Mesenchymal stem cell (in vitro differentiated cells and primary cell): ENCODE measurements at regions not wholly inside any gene's neighbourhood (a gene's known extent, or its start where the extent isn't known, plus 50 kb on each side); places are given as distances from the start of the nearest gene placed in this dataset.
A peak's percentile ranks its signal among the peaks of the same experiment; 100 is the strongest.

Experiments used
- DNase-seq: peaks from one replicate; pipeline ENCODE4 v3.0.0-alpha.2; 2013
- H2AFZ ChIP-seq: one replicate; pipeline ENCODE4 v1.6.1; 2013; ENCODE audit warnings: low read depth, mild to moderate bottlenecking, control low read depth, inconsistent platforms, low read length, moderate library complexity
- H2AK5ac ChIP-seq: 2 replicates; pipeline ENCODE4 v1.6.1; 2013; ENCODE audit warnings: low read length, moderate library complexity, mild to moderate bottlenecking, inconsistent platforms; ENCODE audit not compliant: severe bottlenecking
- H2BK120ac ChIP-seq: one replicate; pipeline ENCODE4 v1.6.1; 2013; ENCODE audit warnings: low read depth, mild to moderate bottlenecking, inconsistent platforms, low read length, moderate library complexity
- H2BK12ac ChIP-seq, 2 experiments: one replicate each; pipeline ENCODE4 v1.6.1; 2013; ENCODE audit warnings: inconsistent platforms in 2 of 2, low read length in 2 of 2, mild to moderate bottlenecking in 2 of 2, moderate library complexity in 2 of 2, control low read depth in 1 of 2
- H2BK15ac ChIP-seq: one replicate; pipeline ENCODE4 v1.6.1; 2013; ENCODE audit warnings: mild to moderate bottlenecking, low read depth, inconsistent platforms; ENCODE audit not compliant: poor library complexity, severe bottlenecking
- H2BK5ac ChIP-seq: 2 replicates; pipeline ENCODE4 v1.6.1; 2013; ENCODE audit warnings: low read depth, mild to moderate bottlenecking, low read length, control low read depth, inconsistent platforms; ENCODE audit not compliant: poor library complexity, severe bottlenecking
- H3K14ac ChIP-seq, 2 experiments: one replicate each; pipeline ENCODE4 v1.6.1; 2013; ENCODE audit warnings: inconsistent platforms in 2 of 2, low read length in 2 of 2, control low read depth in 1 of 2, mild to moderate bottlenecking in 1 of 2, moderate library complexity in 1 of 2
- H3K18ac ChIP-seq, 2 experiments: one replicate each; pipeline ENCODE4 v1.6.1; 2013; ENCODE audit warnings: inconsistent platforms in 2 of 2, low read length in 2 of 2, control low read depth in 1 of 2, low read depth in 1 of 2, mild to moderate bottlenecking in 1 of 2
- H3K23ac ChIP-seq, 2 experiments: one replicate each; pipeline ENCODE4 v1.6.1; 2013; ENCODE audit warnings: inconsistent platforms in 2 of 2, low read length in 2 of 2, mild to moderate bottlenecking in 2 of 2, moderate library complexity in 2 of 2, control low read depth in 1 of 2
- H3K27ac ChIP-seq: 2 replicates; pipeline ENCODE4 v1.5.1; 2013; ENCODE audit warnings: mild to moderate bottlenecking, moderate library complexity, low read length, control low read depth, inconsistent platforms; ENCODE audit not compliant: poor library complexity, severe bottlenecking
- H3K27me3 ChIP-seq, 2 experiments: 2 replicates each; pipeline versions ENCODE4 v1.6.1 to v1.7.0; 2013; ENCODE audit warnings: low read length in 2 of 2, mild to moderate bottlenecking in 2 of 2, moderate library complexity in 2 of 2, control low read depth in 1 of 2, inconsistent platforms in 1 of 2; ENCODE audit not compliant: control insufficient read depth in 1 of 2, insufficient read depth in 1 of 2
- H3K36me3 ChIP-seq, 2 experiments: 2 replicates each; pipeline versions ENCODE4 v1.6.1 to v1.7.0; 2013; ENCODE audit warnings: low read length in 2 of 2, control low read depth in 1 of 2, inconsistent platforms in 1 of 2, low read depth in 1 of 2, mild to moderate bottlenecking in 1 of 2; ENCODE audit not compliant: insufficient read depth in 2 of 2, control insufficient read depth in 1 of 2
- H3K4ac ChIP-seq, 2 experiments: one replicate each; pipeline ENCODE4 v1.6.1; 2013; ENCODE audit warnings: inconsistent platforms in 2 of 2, low read length in 2 of 2, mild to moderate bottlenecking in 2 of 2, moderate library complexity in 2 of 2, control low read depth in 1 of 2, low read depth in 1 of 2
- H3K4me1 ChIP-seq: 2 replicates; pipeline ENCODE4 v1.6.1; 2013; ENCODE audit warnings: low read depth, low read length, control low read depth; ENCODE audit not compliant: control insufficient read depth, insufficient read depth
- H3K4me2 ChIP-seq: 2 replicates; pipeline ENCODE4 v1.6.1; 2013; ENCODE audit warnings: low read length, mild to moderate bottlenecking, inconsistent platforms; ENCODE audit not compliant: poor library complexity, severe bottlenecking
- H3K4me3 ChIP-seq, 2 experiments: 2 replicates each; pipeline versions ENCODE4 v1.5.1 to v1.7.0; 2013; ENCODE audit warnings: low read length in 2 of 2, mild to moderate bottlenecking in 2 of 2, control low read depth in 1 of 2, low read depth in 1 of 2; ENCODE audit not compliant: insufficient read depth in 1 of 2
- H3K79me1 ChIP-seq: replicated peaks from 2 replicates; pipeline ENCODE4 v1.6.1; 2013; ENCODE audit warnings: mild to moderate bottlenecking, control low read depth, low read length, inconsistent platforms; ENCODE audit not compliant: poor library complexity, severe bottlenecking
- H3K9ac ChIP-seq: 2 replicates; pipeline ENCODE4 v1.7.0; 2013; ENCODE audit warnings: mild to moderate bottlenecking, low read length, moderate library complexity
- H3K9me3 ChIP-seq: 2 replicates; pipeline ENCODE4 v1.7.0; 2013; ENCODE audit warnings: mild to moderate bottlenecking, low read length; ENCODE audit not compliant: control insufficient read depth
- H4K8ac ChIP-seq: one replicate; pipeline ENCODE4 v1.6.1; 2013; ENCODE audit warnings: inconsistent platforms, mild to moderate bottlenecking, low read length, moderate library complexity
- H4K91ac ChIP-seq: one replicate; pipeline ENCODE4 v1.6.1; 2013; ENCODE audit warnings: mild to moderate bottlenecking, low read length, inconsistent platforms
- WGBS: methylation state at CpG from one replicate; pipeline ENCODE4 v1.1.7; 2013; ENCODE audit warnings: mixed read lengths; 5-methylcytosine and 5-hydroxymethylcytosine counted together

GRCh38 chr4:27568952-27569319, 708.3 kb downstream of the STIM2 start:
- no peak for DNase-seq
- Histone ChIP-seq H3K9ac (no peak overlapping the region), H3K23ac (no peak overlapping the region), H2BK15ac (no peak overlapping the region), H3K4me3 (no peak overlapping the region), H2BK12ac (no peak overlapping the region), H3K4me2 (no peak overlapping the region), H3K9me3 (no peaks in the 10 kb centered on the region), H3K18ac (no peak overlapping the region), H3K27me3 (no peaks in the 10 kb centered on the region), H2BK5ac (no peak overlapping the region), H3K27ac (no peak overlapping the region), H3K36me3 (no peaks in the 10 kb centered on the region), H2AK5ac (no peak overlapping the region), H3K4ac (no peak overlapping the region), H3K14ac (no peak overlapping the region), H3K4me1 (no peaks in the 10 kb centered on the region), H2BK120ac (no peak overlapping the region), H4K91ac (no peak overlapping the region), H3K79me1 (no peaks in the 10 kb centered on the region), H2AFZ (no peak overlapping the region), H4K8ac (no peak overlapping the region)
- 73% methylated on average over 2 of the region's 2 CpGs for WGBS

GRCh38 chr4:27574743-27575142, 714.1 kb downstream of the STIM2 start:
- Histone ChIP-seq H3K36me3 (no peaks in the 10 kb centered on the region), H3K9me3 (no peaks in the 10 kb centered on the region), H2AK5ac (no peak overlapping the region), H3K4me2 (no peak overlapping the region), H3K4ac (no peak overlapping the region), H3K14ac (no peak overlapping the region), H2BK12ac (no peak overlapping the region), H3K18ac (no peak overlapping the region), H3K27ac (no peak overlapping the region), H2BK120ac (no peak overlapping the region), H2BK5ac (no peak overlapping the region), H4K8ac (no peak overlapping the region), H2BK15ac (no peak overlapping the region), H3K27me3 (no peaks in the 10 kb centered on the region), H4K91ac (no peak overlapping the region), H3K4me1 (no peaks in the 10 kb centered on the region), H3K9ac (no peak overlapping the region), H3K4me3 (no peak overlapping the region), H2AFZ (no peak overlapping the region), H3K79me1 (no peaks in the 10 kb centered on the region), H3K23ac (no peak overlapping the region)
- WGBS = 73% methylated on average over 5 of the region's 5 CpGs
- no peak for DNase-seq

- Histone ChIP-seq H3K36me3 (no peaks in the 10 kb centered on the region), H3K9ac (no peak overlapping the region), H3K4me2 (no peak overlapping the region), H2BK120ac (no peak overlapping the region), H3K4me1 (no peaks in the 10 kb centered on the region), H2AK5ac (no peak overlapping the region), H3K27me3 (no peaks in the 10 kb centered on the region), H3K4me3 (no peak overlapping the region), H3K18ac (no peak overlapping the region), H2BK15ac (no peak overlapping the region), H2BK12ac (no peak overlapping the region), H3K4ac (no peak overlapping the region), H4K8ac (no peak overlapping the region), H4K91ac (no peak overlapping the region), H2AFZ (no peak overlapping the region), H3K23ac (no peak overlapping the region), H3K27ac (no peak overlapping the region), H3K14ac (peak overlapping the region in 1 of 2 experiments; percentile 60), H3K79me1 (no peaks in the 10 kb centered on the region), H3K9me3 (no peaks in the 10 kb centered on the region), H2BK5ac (no peak overlapping the region)
- 96% methylated on average over 2 of the region's 2 CpGs for WGBS
- DNase-seq = no peak
These were observed 717.3 kb downstream of the STIM2 start for GRCh38 chr4:27577951-27578350.

- no peak for DNase-seq
- Histone ChIP-seq H3K4me1 (no peaks in the 10 kb centered on the region), H3K4me2 (no peak overlapping the region), H2BK120ac (no peak overlapping the region), H3K18ac (no peak overlapping the region), H2BK12ac (no peak overlapping the region), H3K9ac (no peak overlapping the region), H2BK15ac (no peak overlapping the region), H3K36me3 (no peaks in the 10 kb centered on the region), H3K79me1 (no peaks in the 10 kb centered on the region), H3K14ac (no peak overlapping the region), H3K4me3 (no peak overlapping the region), H4K91ac (no peak overlapping the region), H4K8ac (no peak overlapping the region), H3K27me3 (no peaks in the 10 kb centered on the region), H2BK5ac (no peak overlapping the region), H3K27ac (no peak overlapping the region), H3K4ac (no peak overlapping the region), H2AK5ac (no peak overlapping the region), H2AFZ (no peak overlapping the region), H3K9me3 (no peaks in the 10 kb centered on the region), H3K23ac (no peak overlapping the region)
- WGBS = 78% methylated on average over 4 of the region's 6 CpGs
These were observed 732.1 kb downstream of the STIM2 start for GRCh38 chr4:27592738-27593137.
